ENCODE measurements at regions not wholly inside any gene's neighbourhood (a gene's known extent, or its start where the extent isn't known, plus 50 kb on each side); places are given as distances from the start of the nearest gene placed in this dataset.

DNA sequence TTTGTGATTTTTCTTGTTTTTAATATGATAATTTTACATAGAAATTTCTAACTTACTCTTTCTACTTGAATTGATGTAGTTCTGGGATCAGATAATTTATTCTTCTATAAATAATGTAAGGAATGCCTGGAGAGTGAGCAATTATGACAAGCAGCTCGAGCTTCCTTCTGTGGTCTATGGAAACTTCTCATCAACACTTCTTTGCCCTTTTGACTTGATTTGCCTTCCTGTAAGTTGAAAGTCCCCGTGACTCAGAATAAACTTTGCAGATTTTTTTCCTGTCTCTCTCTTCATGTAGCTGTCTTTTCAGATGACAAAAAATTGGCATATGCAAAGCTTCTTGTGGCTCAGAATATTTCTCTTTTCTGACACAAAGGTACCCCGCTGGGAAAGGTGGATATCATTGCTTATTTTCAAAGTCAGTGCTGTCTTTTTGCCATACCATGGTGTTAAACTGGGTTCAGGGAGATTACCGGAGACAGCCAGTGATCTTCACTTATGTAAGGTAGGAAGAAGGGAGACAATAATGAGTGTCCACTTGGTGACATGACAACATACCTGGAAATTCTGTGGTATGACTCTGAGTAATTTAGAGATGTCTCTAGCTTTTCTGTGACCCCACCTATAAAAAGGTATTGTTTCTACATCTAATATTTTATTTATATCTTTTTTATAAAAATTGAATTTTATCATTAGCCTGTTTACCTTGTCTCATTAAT is 278.6 kb upstream of the GNPDA2 start:
- ATAC-seq (peak; percentile 65), DNase-seq (peak; percentile 73)
- Histone ChIP-seq H3K79me2 (ENCODE audit: low read length) (no peaks in the 10 kb centered on the region), H3F3A (ENCODE audit: low read length, unreplicated experiment) (peaks cover 3% of the 10 kb centered on the region), H3K9ac (ENCODE audit: low read length) (no peak overlapping the region), H3K9me3 (ENCODE audit: low read length) (no peaks in the 10 kb centered on the region), H3K9me2 (replicated peaks; ENCODE audit: low read length) (no peaks in the 10 kb centered on the region), H3K4me2 (ENCODE audit: low read length) (peak overlapping the region; percentile 78), H3K36me3 (ENCODE audit: low read depth, low read length) (no peaks in the 10 kb centered on the region), H4K20me1 (ENCODE audit: low read length) (no peaks in the 10 kb centered on the region), H2AFZ (ENCODE audit: low read length) (no peak overlapping the region), H3K4me3 (ENCODE audit: low read length) (peak overlapping the region; percentile 50; the same call in 1 of the 2 replicates), H3K27ac (ENCODE audit: low read length) (peak overlapping the region; percentile 90), H3K27me3 (ENCODE audit: low read length) (no peaks in the 10 kb centered on the region), H3K4me1 (ENCODE audit: insufficient read depth, low read length) (peaks cover 16% of the 10 kb centered on the region)
- no peak for TF ChIP-seq EZH2 (IDR thresholded peaks at IDR 0.05; ENCODE audit: low read length, unreplicated experiment)
- ChIA-PET POLR2A (ENCODE audit: unreplicated experiment) (no interaction called here), CTCF (no interaction called here)
- no TSS peak for BruUV-seq (replicated peaks)
- intact Hi-C loops (cut with micrococcal nuclease): no loop called here

DNA sequence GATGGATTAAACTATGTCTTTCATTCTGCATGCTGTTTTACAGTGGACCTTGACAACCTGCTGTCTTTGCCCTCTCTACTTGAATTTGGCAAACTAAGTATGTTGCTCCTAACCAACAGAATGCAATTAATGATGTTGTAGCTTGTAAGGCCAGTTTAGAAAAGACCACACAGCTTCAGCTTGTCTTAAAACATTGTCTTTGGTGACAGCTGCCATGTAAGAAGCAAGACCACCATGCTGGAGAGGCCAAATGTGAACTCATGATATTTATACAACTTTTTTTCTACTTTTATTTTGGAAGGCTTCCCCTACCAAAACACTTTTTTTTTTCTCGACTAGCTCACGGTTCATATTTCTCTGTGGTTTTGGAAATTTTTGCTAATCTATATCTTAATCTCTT is 278.0 kb upstream of the GNPDA2 start:
- no peaks in the 10 kb centered on the region for H3K79me2 ChIP-seq (ENCODE audit: low read length)
- H3K9ac ChIP-seq (ENCODE audit: low read length): no peak overlapping the region
- H3F3A ChIP-seq (ENCODE audit: low read length, unreplicated experiment): peaks cover 3% of the 10 kb centered on the region
- H3K4me1 ChIP-seq (ENCODE audit: insufficient read depth, low read length): peaks cover 16% of the 10 kb centered on the region
- no peaks in the 10 kb centered on the region for H4K20me1 ChIP-seq (ENCODE audit: low read length)
- DNase-seq: peak; percentile 15
- intact Hi-C loops (cut with micrococcal nuclease): no loop called here
- CTCF ChIA-PET: no interaction called here
- no peak for TF ChIP-seq EZH2 (IDR thresholded peaks at IDR 0.05; ENCODE audit: low read length, unreplicated experiment)
- TF ChIP-seq EZH2phosphoT487 (IDR thresholded peaks at IDR 0.05; ENCODE audit: borderline replicate concordance, low read length): no peak
- TF ChIP-seq, protein P1, sequence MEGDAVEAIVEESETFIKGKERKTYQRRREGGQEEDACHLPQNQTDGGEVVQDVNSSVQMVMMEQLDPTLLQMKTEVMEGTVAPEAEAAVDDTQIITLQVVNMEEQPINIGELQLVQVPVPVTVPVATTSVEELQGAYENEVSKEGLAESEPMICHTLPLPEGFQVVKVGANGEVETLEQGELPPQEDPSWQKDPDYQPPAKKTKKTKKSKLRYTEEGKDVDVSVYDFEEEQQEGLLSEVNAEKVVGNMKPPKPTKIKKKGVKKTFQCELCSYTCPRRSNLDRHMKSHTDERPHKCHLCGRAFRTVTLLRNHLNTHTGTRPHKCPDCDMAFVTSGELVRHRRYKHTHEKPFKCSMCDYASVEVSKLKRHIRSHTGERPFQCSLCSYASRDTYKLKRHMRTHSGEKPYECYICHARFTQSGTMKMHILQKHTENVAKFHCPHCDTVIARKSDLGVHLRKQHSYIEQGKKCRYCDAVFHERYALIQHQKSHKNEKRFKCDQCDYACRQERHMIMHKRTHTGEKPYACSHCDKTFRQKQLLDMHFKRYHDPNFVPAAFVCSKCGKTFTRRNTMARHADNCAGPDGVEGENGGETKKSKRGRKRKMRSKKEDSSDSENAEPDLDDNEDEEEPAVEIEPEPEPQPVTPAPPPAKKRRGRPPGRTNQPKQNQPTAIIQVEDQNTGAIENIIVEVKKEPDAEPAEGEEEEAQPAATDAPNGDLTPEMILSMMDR (conservative IDR thresholded peaks at IDR 0.05; ENCODE audit: low read depth, low read length): no peak
- no peak overlapping the region for H3K4me3 ChIP-seq (ENCODE audit: low read length)
- H3K4me2 ChIP-seq (ENCODE audit: low read length): peak overlapping the region; percentile 47
- H2AFZ ChIP-seq (ENCODE audit: low read length): 0 out of 2 replicates have a peak overlapping the region, but pooled peaks have one; percentile 44
- no peaks in the 10 kb centered on the region for H3K9me3 ChIP-seq (ENCODE audit: low read length)
- no peak for ATAC-seq
- peak overlapping the region; percentile 90 for H3K27ac ChIP-seq (ENCODE audit: low read length)
- no peaks in the 10 kb centered on the region for H3K27me3 ChIP-seq (ENCODE audit: low read length)
- H3K36me3 ChIP-seq (ENCODE audit: low read depth, low read length): no peaks in the 10 kb centered on the region
- no TSS peak for BruUV-seq (replicated peaks)
- H3K9me2 ChIP-seq (replicated peaks; ENCODE audit: low read length): no peaks in the 10 kb centered on the region
- POLR2A ChIA-PET (ENCODE audit: unreplicated experiment): no interaction called here

- H3K9ac ChIP-seq (ENCODE audit: low read length): no peak overlapping the region
- no peaks in the 10 kb centered on the region for H3K36me3 ChIP-seq (ENCODE audit: low read depth, low read length)
- H3K9me3 ChIP-seq (ENCODE audit: low read length): no peaks in the 10 kb centered on the region
- H3K27me3 ChIP-seq (ENCODE audit: low read length): no peaks in the 10 kb centered on the region
- POLR2A ChIA-PET (ENCODE audit: unreplicated experiment): no interaction called here
- ATAC-seq (no peak), DNase-seq (peak; percentile 75)
- H3K4me3 ChIP-seq (ENCODE audit: low read length): no peak overlapping the region
- intact Hi-C loops (cut with micrococcal nuclease): no loop called here
- peaks cover 10% of the 10 kb centered on the region for H3K4me1 ChIP-seq (ENCODE audit: insufficient read depth, low read length)
- no peak for TF ChIP-seq EZH2phosphoT487 (IDR thresholded peaks at IDR 0.05; ENCODE audit: borderline replicate concordance, low read length)
- TF ChIP-seq, protein P1 (conservative IDR thresholded peaks at IDR 0.05; ENCODE audit: low read depth, low read length): no peak
- TF ChIP-seq EZH2 (IDR thresholded peaks at IDR 0.05; ENCODE audit: low read length, unreplicated experiment): no peak
- H3F3A ChIP-seq (ENCODE audit: low read length, unreplicated experiment): no peaks in the 10 kb centered on the region
- peak overlapping the region; percentile 25; the same call in 1 of the 2 replicates for H3K27ac ChIP-seq (ENCODE audit: low read length)
- CTCF ChIA-PET: no interaction called here
- H2AFZ ChIP-seq (ENCODE audit: low read length): peak overlapping the region; percentile 48; the same call in 1 of the 2 replicates
- no peaks in the 10 kb centered on the region for H3K79me2 ChIP-seq (ENCODE audit: low read length)
- no TSS peak for BruUV-seq (replicated peaks)
- H4K20me1 ChIP-seq (ENCODE audit: low read length): no peaks in the 10 kb centered on the region
- no peaks in the 10 kb centered on the region for H3K9me2 ChIP-seq (replicated peaks; ENCODE audit: low read length)
- no peak overlapping the region for H3K4me2 ChIP-seq (ENCODE audit: low read length)
These were observed 270.0 kb upstream of the GNPDA2 start for GRCh38 chr4:44996276-44996845.
